NCI-H748 (cell line): ENCODE measurements at regions not wholly inside any gene's neighbourhood (a gene's known extent, or its start where the extent isn't known, plus 50 kb on each side); places are given as distances from the start of the nearest gene placed in this dataset.

ENCODE experiments used
- DNase-seq: peaks from one replicate; lab custom pipeline; 2025; ENCODE audit not compliant: unreplicated experiment; lab: John Stamatoyannopoulos, UW

DNA sequence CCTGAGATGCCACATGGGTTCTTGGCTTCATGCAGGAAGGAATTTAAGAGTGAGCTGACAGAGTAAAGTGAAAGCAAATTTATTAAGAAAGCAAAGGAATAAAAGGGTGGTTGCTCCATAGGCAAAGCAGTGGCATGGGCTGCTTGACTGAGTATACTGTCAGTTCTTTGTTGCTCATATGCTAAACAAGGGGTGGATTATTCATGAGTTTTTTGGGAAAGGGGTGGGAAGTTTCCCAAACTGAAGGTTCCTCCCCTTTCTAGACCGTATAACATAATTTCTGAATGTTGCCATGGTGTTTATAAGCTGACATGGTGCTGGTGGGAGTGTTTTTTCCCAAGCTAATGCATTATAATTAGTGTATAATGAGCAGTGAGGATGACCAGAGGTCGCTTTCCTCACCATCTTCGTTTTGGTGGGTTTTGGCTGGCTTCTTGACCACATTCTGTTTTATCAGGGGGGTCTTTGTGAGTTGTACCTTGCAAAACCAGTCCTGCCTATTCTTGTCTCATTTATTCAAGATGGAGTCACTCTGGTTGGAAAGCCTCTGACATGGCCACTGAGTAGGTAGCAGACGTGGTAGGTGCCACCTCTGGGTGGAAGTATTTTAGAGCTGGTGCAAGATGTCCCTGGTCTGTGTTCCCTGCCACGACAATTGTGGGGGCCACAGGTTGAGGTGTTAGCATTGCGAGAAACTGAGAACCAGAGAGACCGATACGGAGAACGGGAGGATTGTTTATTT lies 107.5 kb upstream of the SDK1 start:
- DNase-seq = no peak

DNA sequence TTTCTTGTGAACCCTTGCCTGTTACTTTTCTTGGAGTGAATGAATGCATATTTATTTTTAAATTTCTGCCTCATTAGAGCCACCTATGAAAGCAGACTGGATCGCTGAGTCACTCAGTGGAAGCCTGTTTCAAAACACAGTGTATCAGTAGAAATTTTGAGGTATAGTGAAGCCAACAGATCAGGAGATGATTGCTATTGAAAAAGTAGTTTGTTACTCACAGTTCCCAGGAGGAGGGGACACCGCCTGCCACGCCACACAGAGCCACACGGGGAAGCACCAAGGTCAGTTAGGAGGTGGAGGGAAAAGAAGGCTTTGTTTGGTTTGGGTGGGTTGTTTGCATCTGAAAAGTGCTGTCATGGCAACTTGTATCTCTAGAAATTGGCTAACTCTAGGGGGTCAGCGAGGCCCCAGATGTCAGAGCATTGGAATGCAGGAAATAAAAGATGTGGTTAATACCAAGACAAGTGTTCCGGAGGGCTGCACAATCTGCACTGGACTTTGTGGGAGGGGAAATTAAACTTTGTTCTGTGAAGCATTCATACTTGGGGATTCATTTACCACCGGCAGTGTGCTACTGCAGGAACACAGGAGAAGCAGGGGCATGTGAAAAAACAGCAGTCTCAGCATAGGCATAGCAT lies 106.4 kb upstream of the SDK1 start:
- peak; percentile 58 for DNase-seq

DNA sequence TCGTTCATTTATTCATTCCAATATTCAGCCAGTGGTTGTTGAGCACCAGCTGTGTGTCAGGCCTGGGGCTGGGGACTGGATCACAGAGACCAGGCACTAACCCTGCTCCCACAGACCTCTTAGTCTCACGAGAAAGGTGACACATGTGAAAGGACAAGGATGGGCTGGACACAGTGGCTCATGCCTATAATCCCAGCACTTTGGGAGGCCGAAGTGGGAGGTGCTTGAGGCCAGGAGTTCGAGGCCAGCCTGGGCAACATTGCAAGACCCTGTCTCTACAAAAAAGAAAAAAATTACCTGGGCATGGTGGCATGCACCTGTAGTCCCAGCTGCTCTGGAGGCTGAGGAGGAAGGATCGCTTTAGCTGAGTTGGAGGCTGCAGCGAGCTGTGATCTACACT lies 105.9 kb upstream of the SDK1 start:
- DNase-seq = no peak

DNA sequence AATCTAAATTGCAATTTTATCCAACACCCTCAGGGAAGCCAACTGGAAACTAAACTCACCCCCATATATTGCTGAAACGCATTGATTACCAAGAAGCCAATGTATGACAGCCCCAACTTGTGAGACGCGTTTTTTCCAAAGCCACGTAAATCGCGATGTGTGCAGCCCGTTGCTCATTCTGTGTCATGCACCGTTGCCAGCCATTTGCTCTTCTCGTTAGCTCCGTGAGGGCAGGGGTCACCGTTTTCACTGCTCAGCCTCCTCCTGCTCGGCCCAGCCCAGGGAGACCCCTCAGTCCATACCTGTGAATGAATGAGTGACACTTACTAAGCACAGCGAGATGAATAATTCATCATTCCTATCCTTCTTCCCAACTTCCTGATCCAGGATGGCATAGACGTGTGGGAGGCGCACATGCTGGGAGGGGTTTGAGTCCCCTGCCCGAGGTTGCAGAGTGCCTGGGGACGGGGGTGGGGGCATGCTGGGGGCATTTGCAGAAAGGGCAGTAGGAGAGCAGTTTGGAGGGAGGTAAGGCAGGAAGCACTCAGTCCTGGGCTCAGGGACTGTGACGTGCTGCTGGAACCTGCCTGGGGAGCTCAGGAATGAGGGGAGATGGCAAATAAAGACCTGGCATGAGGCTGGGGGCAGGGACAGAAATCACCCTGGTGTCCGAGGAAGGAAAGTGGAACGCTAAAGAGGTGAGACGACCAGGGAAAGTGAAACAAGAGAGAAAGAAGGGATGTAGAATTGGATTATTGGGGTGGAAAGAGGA lies 104.2 kb upstream of the SDK1 start:
- DNase-seq = no peak

DNA sequence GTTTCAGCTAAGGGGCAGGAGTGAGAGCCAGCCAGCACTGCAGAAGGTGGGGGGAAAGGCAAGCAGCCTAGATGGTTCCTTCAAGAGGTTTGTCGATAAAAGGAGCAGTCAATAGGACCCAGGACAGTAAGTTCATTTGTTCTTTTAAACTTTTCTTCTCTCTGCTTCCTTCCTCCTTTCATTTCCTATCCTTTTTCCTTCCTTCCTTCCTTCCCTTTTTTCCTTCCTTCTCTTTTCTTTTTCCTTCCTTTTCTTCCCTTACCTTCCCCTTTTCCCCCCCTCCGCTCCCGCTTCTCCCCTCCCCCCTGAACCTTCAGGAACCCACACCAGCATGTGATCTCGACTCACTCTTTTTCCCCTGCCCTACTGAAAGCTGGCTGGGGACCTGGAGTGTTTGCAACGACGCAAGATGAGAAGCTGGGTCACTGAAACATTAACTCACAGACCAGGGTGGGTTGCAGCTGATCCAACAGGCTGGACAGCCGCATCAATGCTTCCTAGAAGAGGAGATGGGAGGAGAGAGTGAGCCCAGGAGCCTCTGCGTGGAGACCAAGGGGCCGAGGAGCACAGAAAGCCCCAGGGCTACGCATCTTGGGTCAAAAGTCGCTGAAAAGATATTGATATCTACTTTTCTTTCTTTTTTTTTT lies 103.4 kb upstream of the SDK1 start:
- DNase-seq = no peak

DNA sequence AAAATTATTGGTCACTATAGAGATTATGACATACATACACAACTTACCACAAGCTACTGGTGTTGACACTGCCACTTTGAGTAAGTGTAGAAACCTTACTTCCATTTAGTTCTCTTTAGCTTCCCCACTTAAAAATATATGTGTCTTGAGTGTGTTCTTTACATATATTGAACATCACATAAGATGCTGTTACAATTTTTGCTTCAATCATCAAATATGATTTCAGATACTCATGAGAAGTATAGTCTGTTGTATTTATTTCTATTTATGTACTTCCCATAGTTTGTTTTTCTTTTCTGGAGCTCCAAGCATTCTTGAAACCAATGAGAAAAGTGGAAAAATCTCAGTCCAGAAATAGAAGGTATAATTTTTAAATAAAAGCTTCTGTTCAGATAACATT lies 102.7 kb upstream of the SDK1 start:
- DNase-seq = no peak

DNA sequence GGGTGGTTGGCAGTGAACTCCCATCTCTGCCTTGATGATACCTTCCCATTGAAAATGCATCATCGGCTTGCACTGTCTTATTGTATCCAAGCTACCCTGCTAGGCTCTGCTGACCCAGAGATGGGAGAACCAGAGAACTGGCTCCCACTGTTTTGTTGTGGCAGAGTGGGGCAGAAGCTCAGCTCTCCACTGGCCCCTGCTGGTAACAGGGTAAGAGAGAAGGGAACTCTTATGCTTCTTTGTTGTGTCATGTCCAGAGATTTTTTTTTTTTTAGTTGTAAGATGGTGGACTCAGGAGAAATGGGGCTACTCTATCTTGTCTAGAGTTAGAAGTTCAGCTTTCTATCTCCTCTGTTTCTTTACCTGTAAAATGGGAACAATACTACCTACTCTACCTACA lies 100.5 kb upstream of the SDK1 start:
- DNase-seq = peak; percentile 39

DNA sequence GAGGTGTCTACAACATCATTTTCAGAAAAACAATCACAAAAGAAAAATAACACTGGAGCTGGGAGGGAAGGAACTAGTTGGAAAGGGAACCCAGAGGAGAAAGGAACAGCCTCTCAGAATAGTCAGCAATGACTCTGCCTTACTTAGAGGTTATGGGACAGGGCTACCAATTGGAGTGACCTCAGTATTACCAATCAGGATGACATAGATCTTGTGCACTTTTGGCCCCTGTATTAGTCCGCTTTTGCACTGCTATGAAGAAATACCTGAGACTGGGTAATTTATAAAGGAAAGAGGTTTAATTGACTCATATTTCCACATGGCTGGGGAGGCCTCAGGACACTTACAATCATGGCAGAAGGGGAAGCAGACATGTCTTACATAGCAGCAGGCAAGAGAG lies 99.7 kb upstream of the SDK1 start:
- DNase-seq = no peak

DNA sequence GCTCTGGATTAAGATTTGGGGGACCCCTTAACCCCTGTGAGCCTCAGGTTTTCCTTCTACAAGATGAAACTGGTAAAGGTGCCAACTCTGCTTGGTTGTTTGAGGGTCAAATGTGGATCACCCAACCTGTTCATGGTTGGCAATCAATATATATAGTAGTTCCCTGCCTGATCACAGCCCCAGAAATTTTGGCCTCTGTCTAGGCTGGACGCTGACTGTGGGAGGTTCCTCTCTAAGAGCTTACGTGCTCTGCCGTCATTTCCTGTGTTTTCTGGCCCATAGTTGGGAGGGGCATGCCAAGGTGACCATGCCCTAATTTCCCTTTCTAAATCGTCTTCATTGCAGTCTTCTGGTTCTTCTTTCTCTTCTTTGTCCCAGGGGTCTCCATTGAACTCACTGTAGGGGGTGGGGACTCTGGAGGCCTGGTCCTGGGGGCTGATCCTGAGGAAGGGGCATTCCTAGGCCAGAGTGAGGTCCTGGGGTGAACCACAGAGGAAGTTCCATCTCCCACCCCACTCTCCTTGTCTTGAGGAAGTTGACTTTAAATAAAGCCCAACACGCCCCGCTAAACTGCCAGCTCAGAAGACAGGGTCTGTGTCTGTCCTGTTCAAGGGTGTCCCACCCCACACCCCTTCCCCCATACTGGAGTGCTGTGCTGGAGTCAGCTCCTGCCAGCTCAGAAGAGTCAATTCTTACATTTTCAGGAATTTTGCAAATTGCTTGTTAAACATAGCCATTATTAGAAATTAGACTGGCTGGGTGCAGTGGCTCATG lies 98.9 kb upstream of the SDK1 start:
- DNase-seq = no peak

DNA sequence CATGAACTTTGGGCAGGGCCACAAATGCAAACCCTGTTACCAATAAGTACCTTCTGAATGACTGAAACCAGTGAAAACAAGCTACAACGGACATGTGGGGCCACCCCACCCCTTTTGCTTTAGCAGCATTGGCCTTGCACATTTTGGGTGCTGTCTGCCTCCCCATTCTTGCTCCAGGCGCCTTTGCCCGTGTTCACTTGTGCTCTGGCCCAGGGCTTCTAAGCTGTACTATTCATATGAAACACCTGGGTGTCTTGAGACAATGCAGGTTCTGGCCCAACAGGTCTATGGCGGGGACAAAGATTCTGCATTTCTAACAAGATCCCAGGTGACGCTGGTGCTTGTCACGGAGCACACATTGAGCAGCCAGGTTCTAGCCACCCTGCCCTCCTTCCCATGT lies 96.5 kb upstream of the SDK1 start:
- no peak for DNase-seq

DNA sequence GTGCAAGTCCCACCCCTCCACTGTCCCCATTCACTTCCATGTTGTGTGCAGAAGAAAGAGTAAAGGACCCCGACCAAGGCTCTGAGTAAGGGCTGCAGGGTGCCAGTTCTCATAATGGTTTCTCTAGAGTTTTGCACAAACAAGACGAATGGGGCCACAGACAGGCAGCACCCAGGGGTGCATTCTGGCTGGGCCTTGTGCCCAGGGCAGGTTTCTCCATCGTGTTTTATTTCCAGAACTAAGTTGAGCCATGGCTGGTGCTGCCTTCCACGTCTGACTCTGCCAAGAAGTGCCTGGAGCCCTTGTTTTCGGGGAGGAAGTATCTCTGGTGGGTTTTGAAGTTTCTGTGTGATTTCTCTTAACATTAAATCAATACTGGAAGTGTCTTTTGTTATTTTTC lies 95.0 kb upstream of the SDK1 start:
- DNase-seq = no peak

DNA sequence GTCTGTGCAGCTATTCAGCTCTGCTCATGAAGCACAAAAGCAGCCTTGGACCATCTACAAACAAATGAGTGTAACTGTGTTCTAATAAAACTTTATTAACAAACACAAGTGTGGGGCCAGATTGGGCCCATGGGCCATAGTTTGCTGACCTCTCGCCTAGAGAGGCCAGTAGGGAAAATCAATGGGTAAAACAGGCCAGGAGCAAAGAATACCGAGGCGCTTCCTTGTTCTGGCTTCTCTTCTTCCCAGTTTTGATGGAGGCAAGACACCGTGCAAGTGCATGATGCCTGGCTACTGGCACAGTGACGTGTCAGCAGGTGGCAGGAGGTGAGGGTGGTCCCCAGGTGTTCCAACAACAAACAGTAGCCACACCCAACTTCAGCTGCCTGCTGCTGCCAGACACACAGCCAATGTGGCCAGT lies 94.3 kb upstream of the SDK1 start:
- DNase-seq = peak; percentile 91

DNA sequence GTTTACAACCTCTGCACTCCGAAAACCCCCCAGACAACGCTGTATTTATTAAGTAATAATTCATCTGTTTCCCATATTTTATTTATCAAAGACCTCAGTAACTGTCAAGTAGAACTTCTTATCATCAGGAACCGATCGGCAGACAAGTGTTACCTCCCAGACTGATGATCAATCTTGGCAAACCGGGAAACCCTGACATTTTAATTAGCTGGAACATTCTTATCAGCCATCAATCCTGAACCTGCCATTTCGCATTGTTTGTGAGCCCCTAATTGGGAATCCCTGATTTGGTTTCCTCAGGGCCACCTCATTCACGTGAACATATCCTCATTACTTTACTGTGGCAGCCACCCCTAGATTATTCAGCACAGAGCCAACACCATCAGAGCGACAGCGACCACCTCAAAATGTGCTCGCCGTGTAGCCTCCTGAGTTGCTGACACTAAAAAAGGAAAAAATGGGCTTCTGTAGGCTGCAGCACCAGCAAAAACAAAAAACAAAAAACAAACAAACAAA lies 93.6 kb upstream of the SDK1 start:
- DNase-seq = no peak

DNA sequence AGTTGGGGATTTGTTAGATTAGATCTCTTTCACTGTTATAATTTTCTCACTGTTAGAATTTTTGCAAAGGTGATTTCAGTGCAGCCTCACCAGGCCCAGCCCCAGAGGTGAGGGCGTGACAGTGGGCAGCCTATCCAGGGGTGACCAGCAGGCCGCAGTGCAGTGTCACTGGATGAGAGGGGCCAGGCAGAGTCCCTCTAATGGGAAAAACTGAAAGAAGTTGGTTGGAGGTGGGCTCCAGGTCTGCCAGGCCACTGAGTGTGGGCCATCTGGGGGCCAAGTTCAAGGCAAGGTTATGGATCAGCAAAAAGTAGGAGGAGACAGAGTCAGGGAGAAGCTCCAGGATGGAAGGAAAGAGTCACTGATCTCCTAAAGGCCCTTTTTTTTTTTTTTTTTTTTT lies 90.5 kb upstream of the SDK1 start:
- peak; percentile 18 for DNase-seq

DNA sequence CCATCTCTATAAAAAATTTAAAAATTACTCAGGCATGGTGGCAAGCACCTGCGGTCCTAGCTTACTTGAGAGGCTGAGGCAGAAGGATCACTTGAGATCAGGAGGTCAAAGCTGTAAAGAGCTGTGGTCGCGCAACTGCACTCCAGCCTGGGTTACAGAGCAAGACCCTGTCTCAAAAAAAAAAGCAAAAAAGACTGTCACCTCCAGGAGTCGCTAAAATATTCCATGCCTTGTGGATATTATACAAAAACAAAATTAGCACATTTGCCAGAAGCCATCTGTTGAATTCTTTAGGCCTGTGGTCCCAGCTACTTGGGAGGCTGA lies 87.0 kb upstream of the SDK1 start:
- no peak for DNase-seq

DNA sequence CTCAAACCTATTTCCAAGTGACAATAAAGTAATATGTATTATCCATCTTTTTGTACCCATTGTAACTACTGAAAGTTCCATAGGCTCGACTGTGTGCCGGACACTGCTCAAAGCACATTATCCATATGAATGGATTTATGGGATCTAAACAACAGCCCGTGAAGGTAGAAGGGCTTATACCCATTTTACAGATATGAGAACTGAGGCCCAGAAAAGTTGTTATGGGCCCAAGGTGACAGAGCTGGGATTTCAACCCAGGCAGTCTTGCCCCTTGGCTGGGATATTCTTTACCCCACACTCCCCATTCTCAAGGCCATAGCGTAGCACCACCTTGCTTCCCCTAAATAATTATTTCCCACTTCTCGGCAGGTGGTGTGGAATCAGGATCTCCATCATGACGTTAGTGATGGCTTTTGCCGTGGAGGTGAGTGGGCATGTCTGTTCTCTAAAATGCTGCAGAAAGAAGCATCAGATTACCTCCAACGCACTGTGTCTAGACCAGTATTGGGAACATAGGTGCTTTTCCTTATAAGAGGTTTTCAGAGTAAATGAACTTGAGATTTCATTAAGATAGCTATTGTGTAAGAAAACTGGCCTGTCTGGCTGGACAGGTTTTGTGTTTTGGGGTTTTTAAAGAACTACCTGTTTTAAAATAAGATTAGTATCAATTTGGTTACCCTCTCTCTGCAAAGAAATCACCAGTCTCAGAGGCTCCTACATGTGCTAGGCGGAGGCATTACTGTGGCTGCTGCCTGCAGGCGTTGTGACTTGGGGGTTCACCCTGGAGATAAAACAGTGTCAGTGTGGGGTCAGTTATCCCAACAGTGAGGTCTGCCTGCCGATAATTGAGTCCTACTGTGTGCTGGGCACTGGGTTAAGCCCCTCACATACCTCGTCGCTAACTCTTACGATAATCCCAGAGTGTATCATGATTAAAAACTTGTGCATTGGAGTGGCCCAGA lies 85.1 kb upstream of the SDK1 start:
- no peak for DNase-seq

DNA sequence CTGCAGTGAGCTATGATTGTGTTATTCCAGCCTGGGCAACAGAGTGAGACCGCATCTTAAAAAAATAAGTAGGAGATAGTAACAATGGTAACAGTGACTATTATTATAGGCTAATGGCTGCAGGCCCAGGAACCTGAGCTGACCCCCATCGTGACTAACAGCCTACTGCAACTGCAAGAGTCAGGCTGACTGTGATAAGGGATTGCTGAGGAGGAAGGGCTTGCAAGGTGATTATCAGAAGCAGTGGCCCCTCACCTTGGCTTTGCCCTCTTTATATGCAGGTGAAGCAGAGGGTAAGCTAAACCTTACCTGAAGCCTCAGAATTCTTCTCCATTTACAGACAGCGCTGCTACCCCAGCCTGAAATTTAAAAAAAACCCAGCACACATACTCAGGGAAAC lies 83.9 kb upstream of the SDK1 start:
- DNase-seq = no peak

DNA sequence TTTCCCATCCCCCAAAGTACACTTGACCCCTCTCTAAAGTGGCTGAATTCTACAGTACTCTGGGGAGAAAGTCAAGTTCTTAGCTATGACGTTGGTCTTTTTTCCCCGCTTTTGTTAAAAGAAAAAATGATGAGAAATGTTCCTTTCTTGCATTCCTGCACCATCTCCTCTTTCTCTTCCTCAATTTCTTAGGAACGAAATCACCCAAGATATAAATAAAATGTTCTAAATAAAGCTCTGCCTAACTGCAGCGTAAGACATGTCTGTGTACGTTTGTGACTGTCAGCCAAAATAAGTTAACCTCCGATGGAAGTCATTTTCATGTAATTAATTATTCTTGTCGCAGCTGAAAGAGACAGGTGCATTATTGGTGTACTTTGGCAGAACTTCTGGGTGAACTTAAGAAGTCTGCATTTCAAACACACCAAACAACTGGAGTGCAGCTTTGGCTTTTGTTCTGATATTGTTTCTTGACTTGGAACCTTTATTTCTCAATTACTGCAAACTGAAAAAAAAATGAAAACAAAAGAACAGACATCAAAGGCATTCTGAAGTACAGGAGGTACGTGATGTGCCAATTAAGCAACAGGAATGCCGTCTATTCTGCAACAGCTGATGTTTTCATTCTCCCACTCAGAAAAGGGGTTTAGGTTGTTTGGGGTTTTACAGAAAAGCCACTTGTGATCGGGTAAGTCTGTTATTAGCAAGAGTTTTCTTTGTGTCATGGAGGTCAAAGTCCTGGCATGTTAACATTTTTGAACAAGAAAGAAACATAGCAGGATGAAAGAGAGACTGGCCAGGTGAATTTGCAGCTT lies 82.4 kb upstream of the SDK1 start:
- DNase-seq = no peak

DNA sequence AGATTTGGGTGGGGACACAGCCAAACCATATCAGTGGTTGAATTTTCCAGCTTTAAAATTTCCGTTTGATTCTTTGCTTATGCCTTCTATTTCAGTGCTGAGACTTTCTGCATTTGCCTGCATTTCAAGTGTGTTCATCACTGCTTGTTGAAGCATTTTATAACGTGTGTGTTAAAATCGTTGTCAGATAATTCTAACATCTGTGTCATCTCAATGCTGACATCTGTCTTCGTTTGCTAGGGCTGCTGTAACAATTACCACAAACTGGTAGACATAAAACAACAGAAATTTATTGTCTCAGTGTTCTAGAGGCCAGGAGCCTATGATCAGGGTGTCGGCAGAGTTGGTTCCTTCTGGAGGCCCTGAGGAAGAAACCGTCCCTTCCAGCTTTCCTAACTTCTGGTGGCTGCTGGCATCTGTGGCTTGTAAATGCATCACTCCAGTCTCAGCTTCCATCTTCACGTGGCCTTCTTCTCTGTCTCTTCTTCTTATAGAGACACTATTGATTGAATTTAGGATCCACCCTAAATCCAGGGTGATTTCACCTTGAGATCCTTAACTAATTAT lies 71.1 kb upstream of the SDK1 start:
- DNase-seq = no peak
